Right ventricle myocardium inferior (tissue), 1 donor: ENCODE measurements at regions not wholly inside any gene's neighbourhood (a gene's known extent, or its start where the extent isn't known, plus 50 kb on each side); places are given as distances from the start of the nearest gene placed in this dataset.
"Not testable (repeated sequence)": the region's sequence is repeated elsewhere in the genome, so short reads cannot be mapped to it uniquely, and the experiment has no call there.

Source experiments
- ATAC-seq: fragments of 200-7000 bp; cut with Tn5 transposase; one replicate; pipeline ENCODE4 v1.9.1; 2020; ENCODE audit warnings: mild to moderate bottlenecking, moderate library complexity
- DNase-seq: peaks from one replicate; pipeline ENCODE4 v3.0.0; 2021; ENCODE audit errors: missing footprints
- intact Hi-C: fragments of 100-400 bp; cut with DNase I; formaldehyde crosslinking; loops from one replicate; pipeline ENCODE4 v1.11.0; 2022
- donor health status: DM: no; HTN: yes; CAD: no; lungs with severe emphysema.

GRCh38 chr2:21822505-21822904 is 698.7 kb downstream of the TDRD15 start:
- no peak for DNase-seq
- intact Hi-C loops = no loop called here

GRCh38 chr2:21833767-21834166 is 710.0 kb downstream of the TDRD15 start:
- DNase-seq (no peak), ATAC-seq (no peak)
- intact Hi-C loops = no loop called here

More at GRCh38 chr2:21822505-21822904, 698.7 kb downstream of the TDRD15 start:
- ATAC-seq = no peak

GRCh38 chr2:21836261-21836660 is 712.5 kb downstream of the TDRD15 start:
- ATAC-seq = no peak
- no peak for DNase-seq
- intact Hi-C loops = no loop called here

GRCh38 chr2:21836719-21837118 is 713.0 kb downstream of the TDRD15 start:
- DNase-seq (no peak), ATAC-seq (no peak)
- intact Hi-C loops = no loop called here

- intact Hi-C loops = no loop called here
- ATAC-seq (no peak), DNase-seq (no peak)
Measured at GRCh38 chr2:21837168-21837960, 713.6 kb downstream of the TDRD15 start.

- intact Hi-C loops = no loop called here
- ATAC-seq (no peak), DNase-seq (no peak)
Measured at GRCh38 chr2:21841341-21841740, 717.6 kb downstream of the TDRD15 start.

- DNase-seq, ATAC-seq, intact Hi-C loops: not testable (repeated sequence)
Measured at GRCh38 chr2:21850367-21850766, 726.6 kb downstream of the TDRD15 start.

DNA sequence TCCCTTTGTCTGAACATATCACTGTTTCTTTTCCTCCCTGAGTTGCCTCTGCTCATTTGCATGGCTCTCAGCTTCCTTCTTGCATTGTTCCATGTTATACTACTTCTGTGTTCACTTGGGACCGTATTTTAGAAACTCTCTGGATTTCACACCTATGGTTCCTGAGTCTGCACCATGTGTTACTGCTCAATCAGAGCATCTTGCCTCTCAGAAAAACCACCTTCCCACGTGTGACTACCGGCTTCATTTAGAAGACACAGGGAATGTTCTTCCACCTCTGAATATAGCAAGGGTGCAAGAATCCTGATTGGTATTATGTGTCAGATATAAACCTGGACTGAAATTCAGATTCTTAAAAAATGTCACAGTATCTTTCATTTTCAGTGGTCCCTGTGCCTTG is 731.2 kb downstream of the TDRD15 start:
- DNase-seq = no peak
- intact Hi-C loops = no loop called here
- ATAC-seq = no peak

DNA sequence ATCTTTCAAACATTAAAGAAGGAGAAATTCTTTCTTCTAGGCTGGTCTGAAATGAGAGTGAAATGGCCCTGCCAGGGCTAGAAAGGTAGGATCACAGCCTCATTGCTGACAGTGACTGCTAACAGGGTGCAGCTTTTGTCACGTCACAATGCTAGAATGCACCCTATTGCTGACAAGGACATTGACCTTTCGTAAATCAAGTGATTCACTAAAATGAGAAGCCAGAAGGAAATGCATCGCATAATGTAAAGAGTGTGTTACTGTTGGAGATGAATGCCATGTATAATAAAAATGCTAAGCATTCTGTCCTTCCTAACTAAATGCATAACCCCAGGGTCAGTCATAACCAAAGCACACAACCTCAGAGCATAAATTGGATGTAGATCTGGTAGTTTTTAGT is 732.9 kb downstream of the TDRD15 start:
- ATAC-seq = no peak
- intact Hi-C loops = no loop called here
- DNase-seq = no peak

- ATAC-seq (no peak), DNase-seq (no peak)
- intact Hi-C loops = no loop called here
Measured at GRCh38 chr2:21860907-21861306, 737.1 kb downstream of the TDRD15 start.

DNA sequence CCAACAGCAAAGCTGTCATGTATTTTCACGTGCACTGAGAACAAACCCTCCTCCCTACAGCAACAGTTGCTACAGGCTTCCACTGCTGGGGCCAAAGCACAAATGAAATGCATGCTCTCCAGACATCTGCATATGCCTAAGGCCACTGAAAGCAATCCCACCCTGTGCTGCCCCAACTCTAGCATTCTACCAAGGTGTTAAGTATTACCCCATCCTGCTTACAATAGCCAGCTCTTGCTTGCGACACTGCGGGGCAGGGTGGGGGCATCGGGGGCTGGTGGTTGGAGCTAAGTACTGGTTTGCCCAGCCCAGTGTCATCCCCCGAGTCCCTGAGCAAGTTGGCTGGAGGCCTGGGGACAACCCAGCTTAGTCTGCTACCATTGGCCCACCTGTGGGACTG is 742.5 kb downstream of the TDRD15 start:
- DNase-seq (no peak), ATAC-seq (no peak)
- intact Hi-C loops = no loop called here

- DNase-seq (no peak), ATAC-seq (no peak)
- intact Hi-C loops = no loop called here
Measured at GRCh38 chr2:21887881-21888280, 764.1 kb downstream of the TDRD15 start.

GRCh38 chr2:21890041-21890440 is 766.3 kb downstream of the TDRD15 start:
- DNase-seq = no peak
- no peak for ATAC-seq
- intact Hi-C loops = no loop called here

- no peak for ATAC-seq
Measured at GRCh38 chr2:21890716-21891115, 766.9 kb downstream of the TDRD15 start.

GRCh38 chr2:21891191-21891590 is 767.4 kb downstream of the TDRD15 start:
- ATAC-seq = no peak
- DNase-seq = no peak
- intact Hi-C loops = no loop called here

More at GRCh38 chr2:21890716-21891115, 766.9 kb downstream of the TDRD15 start:
- peak; percentile 43 for DNase-seq
- intact Hi-C loops = no loop called here

DNA sequence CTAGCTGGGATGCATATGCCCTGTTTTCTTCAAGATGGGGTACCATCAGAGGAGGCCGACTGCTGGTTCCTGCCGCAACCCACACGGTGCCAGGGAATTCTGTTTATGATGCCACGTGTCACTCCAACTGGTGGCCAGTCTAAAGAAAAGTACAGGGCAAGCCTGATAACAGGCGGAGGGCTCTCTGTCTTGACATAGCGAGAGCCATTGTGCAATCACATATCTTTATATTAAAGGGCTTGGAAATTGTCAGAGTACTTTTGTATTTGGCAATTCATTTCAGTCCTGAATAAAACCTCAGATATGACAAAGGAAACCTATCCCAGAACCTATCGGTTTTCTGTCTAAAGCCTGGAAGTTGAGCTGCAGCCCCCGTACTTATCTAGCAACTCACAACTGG is 768.4 kb downstream of the TDRD15 start:
- ATAC-seq (peak; percentile 44), DNase-seq (peak; percentile 26)
- intact Hi-C loops = no loop called here

- ATAC-seq (no peak), DNase-seq (no peak)
- intact Hi-C loops = no loop called here
Measured at GRCh38 chr2:21895200-21895599, 771.4 kb downstream of the TDRD15 start.

DNA sequence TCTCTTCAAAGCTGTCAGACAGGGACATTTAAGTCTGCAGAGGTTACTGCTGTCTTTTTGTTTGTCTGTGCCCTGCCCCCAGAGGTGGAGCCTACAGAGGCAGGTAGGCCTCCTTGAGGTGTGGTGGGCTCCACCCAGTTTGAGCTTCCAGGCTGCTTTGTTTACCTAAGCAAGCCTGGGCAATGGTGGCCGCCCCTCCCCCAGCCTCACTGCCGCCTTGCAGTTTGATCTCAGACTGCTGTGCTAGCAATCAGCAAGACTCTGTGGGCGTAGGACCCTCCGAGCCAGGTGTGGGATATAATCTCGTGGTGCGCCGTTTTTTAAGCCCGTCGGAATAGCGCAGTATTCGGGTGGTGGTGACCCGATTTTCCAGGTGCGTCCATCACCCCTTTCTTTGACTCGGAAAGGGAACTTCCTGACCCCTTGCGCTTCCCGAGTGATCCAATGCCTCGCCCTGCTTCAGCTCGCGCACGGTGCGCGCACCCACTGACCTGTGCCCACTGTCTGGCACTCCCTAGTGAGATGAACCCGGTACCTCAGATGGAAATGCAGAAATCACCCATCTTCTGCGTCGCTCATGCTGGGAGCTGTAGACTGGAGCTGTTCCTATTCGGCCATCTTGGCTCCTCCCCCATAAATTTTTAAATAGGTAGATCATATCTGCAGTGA is 785.1 kb downstream of the TDRD15 start:
- ATAC-seq, DNase-seq, intact Hi-C loops: not testable (repeated sequence)

GRCh38 chr2:21910832-21911507 is 787.2 kb downstream of the TDRD15 start:
- intact Hi-C loops = no loop called here
- ATAC-seq = no peak
- DNase-seq = no peak

GRCh38 chr2:21912405-21912804 is 788.6 kb downstream of the TDRD15 start:
- no peak for DNase-seq
- intact Hi-C loops = no loop called here
- ATAC-seq = no peak
